HEK293 (cell line): ENCODE measurements at regions not wholly inside any gene's neighbourhood (a gene's known extent, or its start where the extent isn't known, plus 50 kb on each side); places are given as distances from the start of the nearest gene placed in this dataset.

Source experiments
- CTCF ChIA-PET: fragments of 350-600 bp; formaldehyde crosslinking; extraction: SDS; loops from one replicate; lab custom pipeline; 2021; ENCODE audit warnings: antibody characterized with exemption; lab: Yijun Ruan, JAX
- POLR2A ChIA-PET: fragments of 300-600 bp; formaldehyde crosslinking; extraction: SDS; loops from one replicate; lab custom pipeline; 2020; ENCODE audit warnings: antibody characterized with exemption, inconsistent platforms; lab: Yijun Ruan, JAX
- H3K27ac ChIP-seq: fragments of 200-500 bp; sonication (Bioruptor generic); 2 replicates; pipeline ENCODE4 v1.5.1; 2014; ENCODE audit warnings: low read depth, low read length, control low read depth, inconsistent platforms; ENCODE audit errors: extremely low read depth
- H3K36me3 ChIP-seq, 2 experiments: fragments of 200-500 bp in 1 of 2; sonication (Bioruptor generic) in 1 of 2; 1 replicate in 1 of 2; 2 replicates in 1 of 2; pipeline ENCODE4 v1.5.1; 2014 to 2017; ENCODE audit warnings: inconsistent platforms in 2 of 2, low read length in 2 of 2; ENCODE audit not compliant: control insufficient read depth in 2 of 2, insufficient read depth in 1 of 2
- H3K4me1 ChIP-seq: fragments of 200-500 bp; sonication (Bioruptor generic); 2 replicates; pipeline ENCODE4 v1.5.1; 2014; ENCODE audit warnings: mild to moderate bottlenecking, low read length, inconsistent platforms; ENCODE audit not compliant: control insufficient read depth, insufficient read depth
- H3K4me3 ChIP-seq: 2 replicates; pipeline ENCODE4 v1.5.1; 2011; ENCODE audit warnings: low read depth, mild to moderate bottlenecking, control low read depth, low read length, moderate library complexity
- H3K9me3 ChIP-seq: fragments of 200-500 bp; sonication (Bioruptor generic); 2 replicates; pipeline ENCODE4 v1.5.1; 2014; ENCODE audit warnings: low read depth, low read length, inconsistent platforms; ENCODE audit not compliant: control insufficient read depth, insufficient read depth
- CTCF ChIP-seq: fragments of 450-650 bp; formaldehyde crosslinking; IDR thresholded peaks from 2 replicates; pipeline ENCODE4 v1.5.1; 2016; ENCODE audit warnings: missing biosample characterization, missing genetic modification characterization
- EGR2 ChIP-seq: fragments of 450-650 bp; formaldehyde crosslinking; IDR thresholded peaks from 2 replicates; pipeline ENCODE4 v1.5.1; 2016; ENCODE audit warnings: low read depth, missing biosample characterization, missing genetic modification characterization
- HIC1 ChIP-seq: fragments of 450-650 bp; formaldehyde crosslinking; IDR thresholded peaks from 2 replicates; pipeline ENCODE4 v1.5.1; 2016; ENCODE audit warnings: missing biosample characterization, missing genetic modification characterization
- KLF16 ChIP-seq: fragments of 450-650 bp; formaldehyde crosslinking; IDR thresholded peaks from 2 replicates; pipeline ENCODE4 v1.5.1; 2017; ENCODE audit warnings: missing biosample characterization, missing genetic modification characterization
- SCRT2 ChIP-seq: fragments of 450-650 bp; formaldehyde crosslinking; IDR thresholded peaks from 2 replicates; pipeline ENCODE4 v1.5.1; 2016; ENCODE audit warnings: missing biosample characterization, missing genetic modification characterization
- SP3 ChIP-seq: fragments of 450-650 bp; formaldehyde crosslinking; IDR thresholded peaks from 2 replicates; pipeline ENCODE4 v1.5.1; 2016; ENCODE audit warnings: missing biosample characterization, missing genetic modification characterization
- ZBTB1 ChIP-seq: fragments of 450-650 bp; formaldehyde crosslinking; IDR thresholded peaks from 2 replicates; pipeline ENCODE4 v1.5.1; 2016; ENCODE audit warnings: missing biosample characterization, missing genetic modification characterization
- ZBTB7A ChIP-seq: fragments of 450-650 bp; formaldehyde crosslinking; IDR thresholded peaks from 2 replicates; pipeline ENCODE4 v1.5.1; 2016; ENCODE audit warnings: low read depth, missing biosample characterization, missing genetic modification characterization
- ZNF112 ChIP-seq: fragments of 450-650 bp; formaldehyde crosslinking; IDR thresholded peaks from 2 replicates; pipeline ENCODE4 v1.5.0; 2017; ENCODE audit warnings: missing biosample characterization, missing genetic modification characterization
- ZNF211 ChIP-seq: fragments of 450-650 bp; formaldehyde crosslinking; IDR thresholded peaks from 2 replicates; pipeline ENCODE4 v1.5.1; 2016; ENCODE audit warnings: low read depth, missing biosample characterization, missing genetic modification characterization
- ZNF292 ChIP-seq: fragments of 450-650 bp; formaldehyde crosslinking; IDR thresholded peaks from 2 replicates; pipeline ENCODE4 v1.5.1; 2016; ENCODE audit warnings: low read depth, missing biosample characterization, missing genetic modification characterization, borderline replicate concordance
- ZNF514 ChIP-seq: fragments of 450-650 bp; formaldehyde crosslinking; IDR thresholded peaks from 2 replicates; pipeline ENCODE4 v1.5.1; 2016; ENCODE audit warnings: missing biosample characterization, missing genetic modification characterization
- ZNF548 ChIP-seq: fragments of 450-650 bp; formaldehyde crosslinking; IDR thresholded peaks from 2 replicates; pipeline ENCODE4 v1.5.1; 2016; ENCODE audit warnings: missing biosample characterization, missing genetic modification characterization
- ZNF585B ChIP-seq: fragments of 450-650 bp; formaldehyde crosslinking; IDR thresholded peaks from 2 replicates; pipeline ENCODE4 v1.5.1; 2016; ENCODE audit warnings: missing biosample characterization, missing genetic modification characterization
- ZNF624 ChIP-seq: fragments of 450-650 bp; formaldehyde crosslinking; IDR thresholded peaks from 2 replicates; pipeline ENCODE4 v1.5.1; 2017; ENCODE audit warnings: missing biosample characterization, missing genetic modification characterization
- ZNF747 ChIP-seq: fragments of 450-650 bp; formaldehyde crosslinking; IDR thresholded peaks from 2 replicates; pipeline ENCODE4 v1.5.1; 2016; ENCODE audit warnings: missing biosample characterization, missing genetic modification characterization
- TF ChIP-seq, protein P1 (sequence below): fragments of 450-650 bp; formaldehyde crosslinking; IDR thresholded peaks from 2 replicates; pipeline ENCODE4 v1.5.1; 2017; ENCODE audit warnings: missing biosample characterization, missing genetic modification characterization
- TF ChIP-seq, protein P2 (sequence below): fragments of 450-650 bp; formaldehyde crosslinking; IDR thresholded peaks from 2 replicates; pipeline ENCODE4 v1.5.1; 2017; ENCODE audit warnings: missing biosample characterization, missing genetic modification characterization
- TF ChIP-seq, protein P3 (sequence below): fragments of 450-650 bp; formaldehyde crosslinking; IDR thresholded peaks from 2 replicates; pipeline ENCODE4 v1.5.1; 2016; ENCODE audit warnings: missing biosample characterization, missing genetic modification characterization

- Histone ChIP-seq H3K9me3 (no peaks in the 10 kb centered on the region), H3K36me3 (no peaks in the 10 kb centered on the region), H3K4me3 (no peak overlapping the region), H3K4me1 (no peaks in the 10 kb centered on the region), H3K27ac (no peak overlapping the region)
- CTCF ChIA-PET, result no interaction called here
- POLR2A ChIA-PET, result no interaction called here
- TF ChIP-seq ZBTB7A (tag by site-specific recombination), result no peak
- no peak for TF ChIP-seq EGR2 (tag by site-specific recombination)
- no peak for TF ChIP-seq ZNF585B (tag by site-specific recombination)
- TF ChIP-seq CTCF (tag by site-specific recombination), result no peak
- no peak for TF ChIP-seq ZNF211 (tag by site-specific recombination)
- TF ChIP-seq ZNF514 (tag by site-specific recombination), result no peak
These were observed 50.5 kb upstream of the NDST3 start for GRCh38 chr4:117983541-117984365.

GRCh38 chr4:117984366-117984680 lies 50.0 kb upstream of the NDST3 start:
- Histone ChIP-seq H3K4me3 (no peak overlapping the region), H3K36me3 (no peaks in the 10 kb centered on the region), H3K4me1 (no peaks in the 10 kb centered on the region), H3K9me3 (no peaks in the 10 kb centered on the region), H3K27ac (no peak overlapping the region)
- ChIA-PET CTCF (no interaction called here), POLR2A (no interaction called here)
- no peak for TF ChIP-seq SP3
- TF ChIP-seq ZNF624 (tag by site-specific recombination), result no peak
- no peak for TF ChIP-seq ZNF112 (tag by site-specific recombination)
- TF ChIP-seq ZNF514 (tag by site-specific recombination), result no peak
- no peak for TF ChIP-seq KLF16 (tag by site-specific recombination)
- TF ChIP-seq, protein P1, sequence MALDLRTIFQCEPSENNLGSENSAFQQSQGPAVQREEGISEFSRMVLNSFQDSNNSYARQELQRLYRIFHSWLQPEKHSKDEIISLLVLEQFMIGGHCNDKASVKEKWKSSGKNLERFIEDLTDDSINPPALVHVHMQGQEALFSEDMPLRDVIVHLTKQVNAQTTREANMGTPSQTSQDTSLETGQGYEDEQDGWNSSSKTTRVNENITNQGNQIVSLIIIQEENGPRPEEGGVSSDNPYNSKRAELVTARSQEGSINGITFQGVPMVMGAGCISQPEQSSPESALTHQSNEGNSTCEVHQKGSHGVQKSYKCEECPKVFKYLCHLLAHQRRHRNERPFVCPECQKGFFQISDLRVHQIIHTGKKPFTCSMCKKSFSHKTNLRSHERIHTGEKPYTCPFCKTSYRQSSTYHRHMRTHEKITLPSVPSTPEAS, result no peak
- no peak for TF ChIP-seq SCRT2 (tag by site-specific recombination)
- no peak for TF ChIP-seq ZNF747 (tag by site-specific recombination)
- TF ChIP-seq HIC1, result no peak
- TF ChIP-seq ZBTB1 (tag by site-specific recombination), result no peak
- TF ChIP-seq, protein P2, sequence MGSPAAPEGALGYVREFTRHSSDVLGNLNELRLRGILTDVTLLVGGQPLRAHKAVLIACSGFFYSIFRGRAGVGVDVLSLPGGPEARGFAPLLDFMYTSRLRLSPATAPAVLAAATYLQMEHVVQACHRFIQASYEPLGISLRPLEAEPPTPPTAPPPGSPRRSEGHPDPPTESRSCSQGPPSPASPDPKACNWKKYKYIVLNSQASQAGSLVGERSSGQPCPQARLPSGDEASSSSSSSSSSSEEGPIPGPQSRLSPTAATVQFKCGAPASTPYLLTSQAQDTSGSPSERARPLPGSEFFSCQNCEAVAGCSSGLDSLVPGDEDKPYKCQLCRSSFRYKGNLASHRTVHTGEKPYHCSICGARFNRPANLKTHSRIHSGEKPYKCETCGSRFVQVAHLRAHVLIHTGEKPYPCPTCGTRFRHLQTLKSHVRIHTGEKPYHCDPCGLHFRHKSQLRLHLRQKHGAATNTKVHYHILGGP (tag by site-specific recombination), result no peak
- TF ChIP-seq, protein P3, sequence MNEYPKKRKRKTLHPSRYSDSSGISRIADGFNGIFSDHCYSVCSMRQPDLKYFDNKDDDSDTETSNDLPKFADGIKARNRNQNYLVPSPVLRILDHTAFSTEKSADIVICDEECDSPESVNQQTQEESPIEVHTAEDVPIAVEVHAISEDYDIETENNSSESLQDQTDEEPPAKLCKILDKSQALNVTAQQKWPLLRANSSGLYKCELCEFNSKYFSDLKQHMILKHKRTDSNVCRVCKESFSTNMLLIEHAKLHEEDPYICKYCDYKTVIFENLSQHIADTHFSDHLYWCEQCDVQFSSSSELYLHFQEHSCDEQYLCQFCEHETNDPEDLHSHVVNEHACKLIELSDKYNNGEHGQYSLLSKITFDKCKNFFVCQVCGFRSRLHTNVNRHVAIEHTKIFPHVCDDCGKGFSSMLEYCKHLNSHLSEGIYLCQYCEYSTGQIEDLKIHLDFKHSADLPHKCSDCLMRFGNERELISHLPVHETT (tag by site-specific recombination), result no peak
- no peak for TF ChIP-seq ZNF548
- no peak for TF ChIP-seq ZNF292 (tag by site-specific recombination)
